Endometrial microvascular endothelial cells (primary cell): ENCODE measurements at regions not wholly inside any gene's neighbourhood (a gene's known extent, or its start where the extent isn't known, plus 50 kb on each side); places are given as distances from the start of the nearest gene placed in this dataset.

Experiments used
- in situ Hi-C: cut with HindIII; loops from 2 replicates; pipeline ENCODE4 v1.10.0; 2017; ENCODE audit warnings: low sequenced_read_pairs, low pct_unique_long_range_greater_than_20kb; ENCODE audit errors: inconsistent ontology term

GRCh38 chr15:38863381-38863780 lies 298.8 kb upstream of the RASGRP1 start:
- in situ Hi-C loops: no loop called here

GRCh38 chr15:38864122-38864521 lies 299.5 kb upstream of the RASGRP1 start:
- in situ Hi-C loops: no loop called here

DNA sequence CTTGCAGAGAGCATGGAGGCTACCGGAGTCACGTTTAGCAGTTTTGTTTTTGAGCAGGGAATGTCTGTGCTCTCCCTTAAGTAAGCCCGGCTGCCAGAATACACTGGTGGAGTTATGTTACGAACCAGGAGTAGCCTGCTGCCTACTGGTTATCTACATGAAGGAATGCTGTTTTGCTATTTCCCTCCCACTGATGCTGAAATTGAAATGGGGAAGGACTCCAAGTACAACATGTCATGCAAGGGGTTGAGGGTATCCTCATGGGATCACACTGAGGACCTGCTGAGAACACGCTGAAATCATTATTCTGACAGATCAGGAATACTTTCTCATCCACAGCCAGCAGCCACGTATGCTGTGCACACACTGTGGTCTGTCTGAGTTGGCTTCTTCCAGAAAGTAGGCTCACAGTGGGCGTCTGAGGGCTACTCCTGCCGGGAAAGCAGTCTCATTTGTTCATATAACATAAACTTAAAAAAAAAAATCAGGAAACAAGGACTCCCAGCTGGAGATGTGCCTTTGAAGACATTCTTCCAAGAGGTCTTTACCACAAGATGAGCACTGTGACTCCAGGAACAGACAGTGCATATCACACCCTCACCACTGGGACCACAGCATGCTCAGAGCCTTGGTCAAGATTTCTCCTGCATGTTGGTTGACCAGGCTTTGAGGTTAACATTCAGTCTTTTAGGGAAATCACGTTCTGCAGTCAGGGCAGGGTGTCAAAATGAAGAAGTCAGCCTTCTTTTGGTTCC lies 300.4 kb upstream of the RASGRP1 start:
- in situ Hi-C loops: no loop called here

DNA sequence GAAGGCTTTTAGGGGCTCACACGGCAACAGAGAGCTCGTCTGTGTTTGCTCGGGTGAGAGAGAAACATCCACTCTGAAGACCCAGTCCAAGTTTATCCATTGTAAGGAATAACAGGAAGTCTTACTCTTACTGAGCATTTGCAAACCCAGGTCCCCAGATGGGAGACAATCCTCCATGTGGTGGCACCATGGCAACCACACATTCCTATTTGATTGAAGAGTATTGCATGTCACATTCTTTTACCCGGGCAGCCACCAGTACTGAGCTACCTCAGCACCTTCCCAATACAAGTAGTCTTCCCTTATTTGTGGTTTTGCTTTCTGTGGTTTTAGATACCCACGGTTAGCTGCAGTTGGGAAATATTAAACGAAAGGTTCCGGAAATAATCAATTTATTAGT lies 302.9 kb upstream of the RASGRP1 start:
- in situ Hi-C loops: no loop called here

GRCh38 chr15:38868326-38869114 lies 303.9 kb upstream of the RASGRP1 start:
- in situ Hi-C loops: no loop called here

DNA sequence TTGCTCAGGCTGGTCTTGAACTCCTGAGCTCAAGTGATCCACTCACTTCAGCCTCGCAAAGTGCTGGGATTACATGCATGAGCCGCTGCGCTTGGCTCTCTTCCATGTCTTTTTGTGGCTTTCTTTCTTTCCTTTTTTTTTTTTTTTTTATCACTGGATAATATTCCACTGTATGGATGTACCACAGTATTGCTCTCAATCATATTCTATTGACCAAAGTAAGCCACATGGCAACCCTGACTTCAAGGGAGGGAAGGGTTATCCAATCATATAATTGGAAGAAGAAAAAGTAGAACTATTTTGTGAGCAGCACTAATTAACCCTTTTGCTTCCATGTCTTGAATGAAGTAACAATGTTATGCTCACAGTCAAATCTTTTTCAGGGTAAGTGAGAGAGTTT lies 307.0 kb upstream of the RASGRP1 start:
- in situ Hi-C loops: no loop called here

GRCh38 chr15:38872732-38873131 lies 308.1 kb upstream of the RASGRP1 start:
- in situ Hi-C loops: no loop called here

DNA sequence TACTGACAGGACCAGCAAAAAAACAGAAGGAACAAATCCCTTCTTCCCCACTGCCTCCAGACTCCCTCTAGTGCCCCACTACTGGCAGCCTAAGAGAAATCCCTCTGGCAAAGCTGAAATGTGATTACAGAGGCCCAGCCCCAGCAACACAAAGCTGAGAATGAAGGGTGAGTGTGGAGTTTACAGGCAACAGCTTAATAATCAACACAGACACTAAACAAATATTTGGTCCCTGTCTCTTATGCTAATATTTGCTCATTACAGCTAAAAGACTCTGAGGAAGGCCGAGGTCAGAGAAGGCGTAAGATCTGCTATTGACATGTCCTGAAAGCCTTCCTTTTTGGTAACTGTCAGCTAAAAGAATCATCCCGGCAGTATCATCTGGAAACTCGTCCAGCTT lies 308.5 kb upstream of the RASGRP1 start:
- in situ Hi-C loops: no loop called here

DNA sequence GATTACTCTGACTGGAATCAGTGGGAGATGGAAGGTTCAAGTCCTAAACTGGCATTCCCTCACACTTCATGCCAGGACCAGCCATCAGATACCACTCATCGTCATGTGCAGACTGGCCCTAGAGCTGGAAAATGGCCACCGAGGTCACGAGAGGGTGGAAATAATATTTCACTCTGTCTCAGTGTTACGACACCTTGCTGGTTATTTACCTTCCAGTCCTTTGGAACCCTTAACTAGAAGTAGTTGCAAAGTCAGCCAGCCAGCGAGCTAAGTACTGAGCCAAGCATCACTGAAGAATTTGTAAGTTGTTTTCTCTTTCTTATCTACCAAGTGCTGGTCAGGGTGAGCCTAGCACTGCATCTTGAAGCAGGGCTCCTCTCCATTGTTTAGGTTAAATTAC lies 309.9 kb upstream of the RASGRP1 start:
- in situ Hi-C loops: no loop called here

DNA sequence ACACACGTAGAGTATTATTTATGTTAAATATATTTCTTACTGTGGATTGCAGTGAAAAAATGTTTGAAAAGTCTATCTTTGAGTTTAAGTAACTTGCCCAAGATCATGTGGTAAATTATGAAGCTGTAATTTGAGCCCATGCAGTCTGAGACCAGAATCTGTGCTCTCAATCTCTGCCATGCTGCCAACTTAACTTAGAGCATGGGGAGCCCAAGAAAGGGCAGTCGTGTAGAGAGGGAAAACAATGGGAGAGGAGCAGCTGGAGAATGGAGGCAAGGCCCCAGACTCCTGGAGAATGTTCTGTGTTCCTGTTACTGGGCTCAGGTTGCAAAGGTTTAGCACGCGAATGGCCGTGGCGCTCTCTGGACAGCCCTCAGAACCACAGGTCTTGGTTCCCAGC lies 311.6 kb upstream of the RASGRP1 start:
- in situ Hi-C loops: no loop called here

GRCh38 chr15:38876621-38877020 lies 312.0 kb upstream of the RASGRP1 start:
- in situ Hi-C loops: no loop called here

DNA sequence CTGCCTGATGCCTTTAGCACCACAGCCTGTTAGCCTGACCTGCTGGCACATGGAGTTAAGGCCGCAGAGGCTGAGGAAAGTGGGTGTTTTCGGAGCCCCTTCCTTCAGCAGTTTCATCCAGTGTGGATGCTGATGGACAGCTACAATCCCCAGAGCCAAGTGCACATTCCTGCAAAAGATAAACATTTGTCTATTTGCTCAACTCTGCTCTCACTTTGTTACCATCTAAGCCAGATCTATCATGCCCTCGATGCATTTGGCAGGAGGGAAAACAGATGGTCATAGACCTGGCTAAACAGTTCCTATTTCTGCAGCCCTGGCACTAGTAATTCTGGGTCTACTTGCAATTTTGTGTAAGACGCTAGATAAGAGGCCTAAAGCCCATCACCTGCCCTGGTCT lies 312.9 kb upstream of the RASGRP1 start:
- in situ Hi-C loops: no loop called here

- in situ Hi-C loops: no loop called here
These were observed 313.4 kb upstream of the RASGRP1 start for GRCh38 chr15:38878026-38878425.

DNA sequence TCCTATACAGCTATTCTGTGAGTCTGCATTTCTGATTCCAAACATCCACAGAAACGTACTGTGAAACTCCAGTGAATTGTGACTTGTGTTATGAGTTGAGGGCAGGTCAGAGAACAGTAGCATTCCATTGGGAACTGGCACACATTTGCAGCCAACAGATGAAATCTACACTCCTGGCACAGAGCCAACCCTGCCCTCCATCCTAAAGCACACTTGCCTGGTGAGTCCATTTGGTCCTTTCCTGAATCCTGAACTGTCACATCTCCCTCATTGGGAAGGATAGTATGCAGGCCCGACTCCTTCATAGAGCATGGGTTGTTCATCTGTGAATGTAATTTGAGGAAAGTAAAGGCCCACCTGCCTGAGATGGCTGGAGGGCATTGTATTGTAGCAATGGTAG lies 314.3 kb upstream of the RASGRP1 start:
- in situ Hi-C loops: no loop called here

DNA sequence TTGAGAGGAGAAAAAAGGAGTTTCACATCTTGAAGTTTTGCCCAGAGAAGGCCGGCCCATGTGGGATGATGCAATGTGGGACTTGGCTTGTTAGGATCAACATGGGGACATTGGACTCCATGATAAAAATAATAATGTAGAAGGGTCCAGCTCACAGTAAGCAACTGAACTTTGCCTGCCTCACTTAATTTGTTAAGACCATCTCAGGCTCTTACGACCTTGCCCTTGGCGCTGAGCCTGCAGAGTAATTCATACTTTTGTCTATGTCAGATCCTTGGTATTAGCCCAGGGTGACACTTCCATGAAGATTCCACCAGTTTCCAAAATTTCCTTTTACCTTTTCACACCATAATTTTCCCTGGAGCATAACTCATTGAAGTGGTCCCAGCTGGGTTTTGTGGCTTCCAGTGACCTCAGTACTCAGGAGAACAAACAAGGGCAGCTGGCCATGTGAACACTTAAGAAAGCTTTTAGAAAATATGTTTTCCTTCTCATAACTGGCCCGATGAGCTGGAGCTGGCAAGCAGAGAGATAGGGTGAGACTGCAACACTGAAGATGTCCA lies 315.4 kb upstream of the RASGRP1 start:
- in situ Hi-C loops: no loop called here

DNA sequence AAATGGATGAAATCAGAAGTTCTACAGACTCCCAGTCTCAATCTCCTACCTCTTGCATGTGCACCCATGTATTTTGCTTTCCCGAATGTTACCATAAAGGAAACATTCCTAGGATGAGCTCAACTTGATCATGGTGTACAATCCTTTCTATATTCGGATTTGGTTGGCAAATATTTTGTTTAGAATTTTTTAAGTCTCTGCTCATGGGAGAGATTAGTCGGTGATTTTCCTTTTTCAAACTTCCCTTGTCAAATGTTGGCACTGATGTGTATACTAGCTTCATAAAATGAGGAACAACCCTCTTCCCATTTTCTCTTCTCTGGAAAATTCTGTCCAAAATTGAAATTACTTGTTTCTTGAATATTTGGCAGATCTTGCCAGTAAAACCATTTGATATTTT lies 317.6 kb upstream of the RASGRP1 start:
- in situ Hi-C loops: no loop called here

GRCh38 chr15:38883987-38884386 lies 319.4 kb upstream of the RASGRP1 start:
- in situ Hi-C loops: no loop called here

GRCh38 chr15:38885001-38885400 lies 320.4 kb upstream of the RASGRP1 start:
- in situ Hi-C loops: no loop called here

- in situ Hi-C loops: no loop called here
These were observed 320.9 kb upstream of the RASGRP1 start for GRCh38 chr15:38885471-38885952.
